SK-N-MC (cell line): ENCODE measurements at regions not wholly inside any gene's neighbourhood (a gene's known extent, or its start where the extent isn't known, plus 50 kb on each side); places are given as distances from the start of the nearest gene placed in this dataset.

ENCODE experiments used
- DNase-seq: peaks from one replicate; pipeline ENCODE4 v3.0.0-alpha.2; 2011; ENCODE audit warnings: low read depth, low spot score
- H3K27ac ChIP-seq: fragments of 200-600 bp; sonication (generic); 2 replicates; pipeline ENCODE4 v1.5.1; 2016; ENCODE audit warnings: mixed run types
- H3K36me3 ChIP-seq: fragments of 200-600 bp; sonication (generic); 2 replicates; pipeline ENCODE4 v1.6.1; 2017; ENCODE audit warnings: antibody characterized with exemption, low read length, mixed read lengths; ENCODE audit not compliant: insufficient read depth
- H3K4me3 ChIP-seq: fragments of 200-600 bp; sonication (generic); 2 replicates; pipeline ENCODE4 v1.5.1; 2016
- H3K9ac ChIP-seq: fragments of 200-600 bp; sonication (generic); 2 replicates; pipeline ENCODE4 v1.8.0; 2017; ENCODE audit warnings: mixed run types, mixed read lengths; ENCODE audit not compliant: insufficient read length
- H3K9me3 ChIP-seq: fragments of 200-600 bp; sonication (generic); 2 replicates; pipeline ENCODE4 v1.6.1; 2017; ENCODE audit warnings: low read depth, mild to moderate bottlenecking, antibody characterized with exemption, low read length, moderate library complexity, mixed read lengths
- EZH2 ChIP-seq: fragments of 200-600 bp; sonication (generic); IDR thresholded peaks from one replicate; pipeline ENCODE4 v1.6.1; 2017; ENCODE audit warnings: antibody characterized with exemption
- FOXP2 ChIP-seq: optimal IDR thresholded peaks from 2 replicates; pipeline ENCODE3; 2011; ENCODE audit warnings: mild to moderate bottlenecking, moderate library complexity; ENCODE audit not compliant: insufficient read depth; ENCODE audit errors: extremely low read length, control extremely low read depth
- POLR2AphosphoS5 ChIP-seq: IDR thresholded peaks from 2 replicates; pipeline ENCODE4 v1.6.1; 2012; ENCODE audit warnings: mild to moderate bottlenecking, low read depth, low read length, borderline replicate concordance

DNA sequence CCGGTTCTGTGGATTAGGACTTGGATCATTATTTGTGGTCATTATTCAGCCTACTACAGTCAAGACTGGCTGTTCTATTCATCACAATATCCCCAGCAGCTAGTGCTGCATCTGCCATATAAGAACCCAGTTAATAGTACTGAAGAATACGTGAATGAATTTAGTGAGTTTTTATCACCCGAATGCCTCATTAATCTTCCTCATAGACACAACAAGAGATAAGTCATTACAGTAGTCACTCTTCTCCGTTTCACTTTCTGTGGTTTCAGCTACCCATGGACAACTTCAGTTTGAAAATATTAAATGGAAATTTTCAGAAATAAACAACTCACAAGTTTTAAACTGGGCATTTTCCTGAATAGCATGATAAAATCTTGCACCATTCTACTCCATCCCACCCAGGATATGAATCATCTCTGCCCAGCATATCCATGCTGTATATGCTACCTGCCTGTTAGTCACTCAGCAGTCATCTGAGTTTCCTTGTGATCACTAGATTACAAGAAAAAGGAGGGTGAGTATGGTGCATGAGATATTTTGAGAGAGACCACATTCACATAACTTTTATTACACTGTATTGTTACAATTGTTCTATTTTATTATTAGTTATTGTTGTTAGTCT is 363.7 kb upstream of the CHAC2 start:
- no peak overlapping the region for H3K9ac ChIP-seq
- no peak overlapping the region for H3K4me3 ChIP-seq
- no peak overlapping the region for H3K27ac ChIP-seq
- H3K9me3 ChIP-seq, result no peaks in the 10 kb centered on the region
- no peak for TF ChIP-seq POLR2AphosphoS5
- no peak for TF ChIP-seq EZH2
- no peak for TF ChIP-seq FOXP2
- H3K36me3 ChIP-seq, result no peaks in the 10 kb centered on the region
- no peak for DNase-seq

DNA sequence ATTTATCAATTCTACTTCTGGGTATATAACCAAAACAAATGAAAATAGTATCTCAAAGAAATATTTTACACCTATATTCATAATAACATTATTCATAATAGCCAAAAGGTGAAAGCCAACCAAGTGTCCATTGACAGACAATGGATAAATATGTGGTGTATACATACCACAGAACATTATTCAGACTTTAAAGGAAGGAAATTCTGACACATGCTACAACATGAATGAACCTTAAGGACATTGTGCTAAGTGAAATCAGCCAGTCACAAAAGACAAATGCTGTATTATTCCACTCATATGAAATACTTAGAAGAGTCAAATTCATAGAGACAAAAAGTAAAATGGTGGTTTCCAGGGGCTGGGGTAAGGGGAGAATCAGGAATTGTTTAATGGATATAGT is 370.5 kb upstream of the CHAC2 start:
- Histone ChIP-seq H3K27ac (no peak overlapping the region), H3K36me3 (no peaks in the 10 kb centered on the region), H3K4me3 (no peak overlapping the region), H3K9me3 (no peaks in the 10 kb centered on the region), H3K9ac (no peak overlapping the region)
- no peak for TF ChIP-seq POLR2AphosphoS5
- no peak for TF ChIP-seq FOXP2
- no peak for DNase-seq

DNA sequence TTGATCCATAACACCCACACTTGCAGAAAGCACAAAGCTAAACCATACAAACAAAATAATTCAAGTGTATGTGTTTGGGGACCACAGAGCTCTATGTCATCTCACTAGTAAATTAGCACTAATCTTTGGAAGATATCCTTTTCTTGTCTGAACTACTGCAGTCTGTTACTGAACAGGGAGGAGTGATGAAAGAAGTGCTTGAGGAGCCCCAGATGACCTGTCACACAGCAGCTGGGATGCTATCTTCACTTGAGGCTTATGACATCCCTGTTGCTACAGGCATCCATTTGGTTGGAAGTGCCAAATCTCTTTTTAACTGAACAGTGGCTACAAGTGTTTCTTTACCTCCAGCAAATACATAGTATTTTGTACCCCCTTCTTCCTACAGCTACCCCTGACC is 386.3 kb upstream of the CHAC2 start:
- TF ChIP-seq EZH2 (no peak), POLR2AphosphoS5 (no peak), FOXP2 (no peak)
- Histone ChIP-seq H3K27ac (no peak overlapping the region), H3K4me3 (no peak overlapping the region), H3K36me3 (no peaks in the 10 kb centered on the region), H3K9ac (no peak overlapping the region), H3K9me3 (no peaks in the 10 kb centered on the region)
- DNase-seq, result no peak

DNA sequence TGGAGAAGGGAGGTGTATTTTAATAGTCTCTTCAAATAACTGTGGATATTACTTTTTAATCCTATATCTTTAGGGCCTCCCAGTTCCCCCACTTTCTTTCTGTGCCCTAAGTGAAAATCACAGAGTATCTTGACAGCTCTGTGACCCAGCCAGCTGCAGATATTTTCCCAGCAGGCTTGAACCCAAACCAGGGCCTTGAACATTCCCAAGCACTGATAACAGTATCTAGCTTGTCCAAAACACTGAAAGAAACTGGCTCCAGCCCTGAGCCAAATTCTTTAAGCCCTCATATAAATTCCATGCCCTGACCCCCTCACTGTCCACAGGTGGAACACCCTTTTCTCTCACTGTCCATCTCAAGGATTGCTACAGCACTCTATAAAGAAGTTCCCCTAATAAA is 388.1 kb upstream of the CHAC2 start:
- H3K36me3 ChIP-seq, result no peaks in the 10 kb centered on the region

GRCh38 chr2:53378791-53379190 is 388.8 kb upstream of the CHAC2 start:
- no peak overlapping the region for H3K9ac ChIP-seq
- no peaks in the 10 kb centered on the region for H3K36me3 ChIP-seq
- no peak overlapping the region for H3K27ac ChIP-seq
- no peak overlapping the region for H3K4me3 ChIP-seq
- TF ChIP-seq POLR2AphosphoS5 (no peak), FOXP2 (no peak), EZH2 (no peak)
- H3K9me3 ChIP-seq, result no peaks in the 10 kb centered on the region
- DNase-seq, result no peak

More for the DNA sequence above, 388.1 kb upstream of the CHAC2 start:
- DNase-seq, result no peak
- Histone ChIP-seq H3K27ac (no peak overlapping the region), H3K4me3 (no peak overlapping the region), H3K9me3 (no peaks in the 10 kb centered on the region), H3K9ac (no peak overlapping the region)
- TF ChIP-seq FOXP2, result no peak
- no peak for TF ChIP-seq EZH2
- no peak for TF ChIP-seq POLR2AphosphoS5

DNA sequence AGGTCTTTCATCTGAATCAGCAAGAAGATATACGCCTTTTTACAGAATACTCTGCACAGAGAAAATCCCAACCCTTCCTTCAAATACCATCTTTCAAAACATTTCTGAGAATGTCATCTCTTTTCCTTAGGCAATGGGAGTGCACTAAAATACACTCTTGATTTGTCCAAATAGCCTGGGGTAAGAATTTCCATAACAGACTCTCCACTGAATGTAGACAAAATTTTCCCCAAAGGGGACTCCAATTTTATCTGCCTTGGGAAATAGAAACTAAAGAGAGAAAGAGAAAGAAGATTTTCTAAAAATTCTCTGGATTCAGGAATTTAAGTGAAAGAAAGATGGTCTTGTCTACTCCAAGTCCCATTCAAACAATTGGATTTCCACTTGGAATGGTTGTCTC is 394.5 kb upstream of the CHAC2 start:
- no peak overlapping the region for H3K4me3 ChIP-seq
- no peak overlapping the region for H3K27ac ChIP-seq
- no peak overlapping the region for H3K9ac ChIP-seq
- TF ChIP-seq POLR2AphosphoS5, result no peak
- TF ChIP-seq EZH2, result no peak
- TF ChIP-seq FOXP2, result no peak
- no peaks in the 10 kb centered on the region for H3K36me3 ChIP-seq
- no peak for DNase-seq
- H3K9me3 ChIP-seq, result no peaks in the 10 kb centered on the region

DNA sequence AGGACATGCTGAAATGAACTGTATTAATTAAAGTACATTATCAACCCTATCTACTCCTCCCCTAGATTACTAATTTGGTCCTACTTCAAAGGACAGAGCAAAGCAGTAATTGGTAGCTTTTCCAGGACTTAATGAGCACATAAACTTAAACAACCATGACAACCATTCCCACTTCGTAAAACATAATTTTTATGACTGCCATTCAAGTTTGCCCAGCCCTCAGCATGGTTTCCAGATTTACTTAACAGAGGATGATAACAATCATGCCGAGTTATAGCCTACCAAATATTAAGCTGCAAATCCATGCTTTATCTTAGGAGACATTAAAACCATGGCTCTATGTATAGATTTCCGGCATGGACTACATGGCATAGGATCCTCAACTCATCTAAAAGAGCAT is 401.1 kb upstream of the CHAC2 start:
- H3K9me3 ChIP-seq, result no peaks in the 10 kb centered on the region
- no peak overlapping the region for H3K9ac ChIP-seq
- no peaks in the 10 kb centered on the region for H3K36me3 ChIP-seq
- H3K4me3 ChIP-seq, result no peak overlapping the region
- H3K27ac ChIP-seq, result no peak overlapping the region
- DNase-seq, result no peak
- no peak for TF ChIP-seq FOXP2
- no peak for TF ChIP-seq EZH2
- no peak for TF ChIP-seq POLR2AphosphoS5

- DNase-seq, result no peak
- H3K27ac ChIP-seq, result no peak overlapping the region
- no peak overlapping the region for H3K4me3 ChIP-seq
- H3K9ac ChIP-seq, result no peak overlapping the region
- H3K9me3 ChIP-seq, result no peaks in the 10 kb centered on the region
- TF ChIP-seq FOXP2, result no peak
- TF ChIP-seq EZH2, result no peak
- no peak for TF ChIP-seq POLR2AphosphoS5
- H3K36me3 ChIP-seq, result no peaks in the 10 kb centered on the region
These were observed 404.7 kb upstream of the CHAC2 start for GRCh38 chr2:53362934-53363333.

GRCh38 chr2:53356291-53356905 is 411.2 kb upstream of the CHAC2 start:
- TF ChIP-seq EZH2 (no peak), POLR2AphosphoS5 (no peak), FOXP2 (no peak)
- no peak for DNase-seq
- no peaks in the 10 kb centered on the region for H3K36me3 ChIP-seq
- no peak overlapping the region for H3K4me3 ChIP-seq
- no peak overlapping the region for H3K9ac ChIP-seq
- H3K27ac ChIP-seq, result no peak overlapping the region
- H3K9me3 ChIP-seq, result no peaks in the 10 kb centered on the region
